Smooth muscle cell (in vitro differentiated cells): ENCODE measurements at regions not wholly inside any gene's neighbourhood (a gene's known extent, or its start where the extent isn't known, plus 50 kb on each side); places are given as distances from the start of the nearest gene placed in this dataset.

Source experiments
- DNase-seq: peaks from one replicate; lab custom pipeline; 2025; ENCODE audit not compliant: unreplicated experiment; lab: John Stamatoyannopoulos, UW
- H2AFZ ChIP-seq: fragments of 200-600 bp; sonication (generic); 2 replicates; pipeline ENCODE4 v1.6.0; 2016; ENCODE audit warnings: antibody characterized with exemption, low read depth, mild to moderate bottlenecking
- H3F3A ChIP-seq: fragments of 200-600 bp; sonication (generic); 2 replicates; pipeline ENCODE4 v1.6.0; 2017; ENCODE audit warnings: antibody characterized with exemption, low read depth
- H3K27ac ChIP-seq: fragments of 200-600 bp; sonication (generic); 2 replicates; pipeline ENCODE4 v1.5.1; 2016; ENCODE audit warnings: low read depth, mild to moderate bottlenecking
- H3K27me3 ChIP-seq: fragments of 200-600 bp; sonication (generic); 2 replicates; pipeline ENCODE4 v1.6.1; 2016; ENCODE audit warnings: low read depth, mild to moderate bottlenecking
- H3K36me3 ChIP-seq: fragments of 200-600 bp; sonication (generic); 2 replicates; pipeline ENCODE4 v1.5.1; 2016; ENCODE audit warnings: low read depth
- H3K4me1 ChIP-seq: fragments of 200-600 bp; sonication (generic); 2 replicates; pipeline ENCODE4 v1.5.1; 2016; ENCODE audit warnings: low read depth
- H3K4me2 ChIP-seq: fragments of 200-600 bp; sonication (generic); 2 replicates; pipeline ENCODE4 v1.6.0; 2016; ENCODE audit warnings: mild to moderate bottlenecking
- H3K4me3 ChIP-seq: fragments of 200-600 bp; sonication (generic); 2 replicates; pipeline ENCODE4 v1.5.1; 2016; ENCODE audit warnings: mild to moderate bottlenecking
- H3K79me2 ChIP-seq: fragments of 200-600 bp; sonication (generic); 2 replicates; pipeline ENCODE4 v1.6.0; 2016; ENCODE audit warnings: low read depth, mild to moderate bottlenecking
- H3K9ac ChIP-seq: fragments of 200-600 bp; sonication (generic); 2 replicates; pipeline ENCODE4 v1.6.0; 2016; ENCODE audit warnings: low read depth
- H3K9me3 ChIP-seq: fragments of 200-600 bp; sonication (generic); replicated peaks from 2 replicates; pipeline ENCODE4 v1.5.1; 2016; ENCODE audit warnings: low read depth
- H4K20me1 ChIP-seq: fragments of 200-600 bp; sonication (generic); 2 replicates; pipeline ENCODE4 v1.6.0; 2016; ENCODE audit warnings: low read depth
- CTCF ChIP-seq: fragments of 200-600 bp; sonication (generic); IDR thresholded peaks from 2 replicates; pipeline ENCODE4 v1.5.1; 2017; ENCODE audit warnings: borderline replicate concordance, mild to moderate bottlenecking, antibody characterized with exemption; ENCODE audit not compliant: insufficient read depth, poor library complexity, severe bottlenecking
- WGBS: methylation state at CpG from one replicate; pipeline ENCODE4 v1.1.7; 2016; ENCODE audit warnings: low lambda C conversion rate; 5-methylcytosine and 5-hydroxymethylcytosine counted together

- Histone ChIP-seq H3K4me1 (no peaks in the 10 kb centered on the region), H4K20me1 (no peaks in the 10 kb centered on the region), H3K4me2 (no peak overlapping the region), H2AFZ (no peak overlapping the region), H3K9ac (no peak overlapping the region), H3F3A (no peaks in the 10 kb centered on the region), H3K79me2 (no peaks in the 10 kb centered on the region), H3K4me3 (no peak overlapping the region), H3K36me3 (no peaks in the 10 kb centered on the region), H3K27ac (no peak overlapping the region), H3K27me3 (no peaks in the 10 kb centered on the region), H3K9me3 (no peaks in the 10 kb centered on the region)
- DNase-seq: no peak
- no peak for TF ChIP-seq CTCF
- WGBS: 44% methylated on average over 1 of the region's 1 CpG
These were observed 88.7 kb upstream of the MUCL1 start for GRCh38 chr12:54765652-54766051.

GRCh38 chr12:54762390-54762789 lies 91.9 kb upstream of the MUCL1 start:
- DNase-seq: no peak
- no peaks in the 10 kb centered on the region for H3K9me3 ChIP-seq
- no peaks in the 10 kb centered on the region for H3K36me3 ChIP-seq
- no peak overlapping the region for H3K4me3 ChIP-seq
- no peaks in the 10 kb centered on the region for H3F3A ChIP-seq
- no peak overlapping the region for H2AFZ ChIP-seq
- H3K9ac ChIP-seq: no peak overlapping the region
- H3K27me3 ChIP-seq: no peaks in the 10 kb centered on the region
- H3K27ac ChIP-seq: no peak overlapping the region
- no peak for TF ChIP-seq CTCF
- H3K4me1 ChIP-seq: no peaks in the 10 kb centered on the region
- no peaks in the 10 kb centered on the region for H3K79me2 ChIP-seq
- H3K4me2 ChIP-seq: no peak overlapping the region
- H4K20me1 ChIP-seq: no peaks in the 10 kb centered on the region
- WGBS: 79% methylated on average over 1 of the region's 1 CpG

- Histone ChIP-seq H3K9ac (no peak overlapping the region), H3K79me2 (no peaks in the 10 kb centered on the region), H3K4me1 (no peaks in the 10 kb centered on the region), H3K36me3 (no peaks in the 10 kb centered on the region), H3K4me3 (no peak overlapping the region), H3F3A (no peaks in the 10 kb centered on the region), H3K27ac (no peak overlapping the region), H4K20me1 (no peaks in the 10 kb centered on the region), H3K27me3 (no peaks in the 10 kb centered on the region), H3K9me3 (no peaks in the 10 kb centered on the region), H3K4me2 (no peak overlapping the region), H2AFZ (no peak overlapping the region)
- TF ChIP-seq CTCF: peak; percentile 27
- 29% methylated on average over 1 of the region's 1 CpG for WGBS
- no peak for DNase-seq
These were observed 94.6 kb upstream of the MUCL1 start for GRCh38 chr12:54759751-54760150.

GRCh38 chr12:54751493-54751892 lies 102.8 kb upstream of the MUCL1 start:
- Histone ChIP-seq H3K27ac (no peak overlapping the region), H3K36me3 (no peaks in the 10 kb centered on the region), H3K4me3 (no peak overlapping the region), H4K20me1 (no peaks in the 10 kb centered on the region), H3K79me2 (no peaks in the 10 kb centered on the region), H3K9me3 (no peaks in the 10 kb centered on the region), H3F3A (no peaks in the 10 kb centered on the region), H3K27me3 (no peaks in the 10 kb centered on the region), H3K4me2 (no peak overlapping the region), H2AFZ (no peak overlapping the region), H3K9ac (no peak overlapping the region), H3K4me1 (no peaks in the 10 kb centered on the region)
- DNase-seq: no peak
- no peak for TF ChIP-seq CTCF
- 93% methylated on average over 1 of the region's 1 CpG for WGBS
